WERI-Rb-1 (cell line): ENCODE measurements at regions not wholly inside any gene's neighbourhood (a gene's known extent, or its start where the extent isn't known, plus 50 kb on each side); places are given as distances from the start of the nearest gene placed in this dataset.

Experiments used
- DNase-seq: peaks from one replicate; pipeline ENCODE4 v3.0.0-alpha.2; 2020
- H3K27ac ChIP-seq: fragments of 250-450 bp; sonication (Bioruptor Pico); 2 replicates; pipeline ENCODE4 v1.5.1; 2020; ENCODE audit warnings: mild to moderate bottlenecking, moderate library complexity
- H3K27me3 ChIP-seq: fragments of 250-450 bp; sonication (Bioruptor Pico); 2 replicates; pipeline ENCODE4 v1.5.1; 2021; ENCODE audit warnings: mild to moderate bottlenecking, low read depth, moderate library complexity; ENCODE audit not compliant: insufficient read depth, severe bottlenecking
- H3K36me3 ChIP-seq: fragments of 250-450 bp; sonication (Bioruptor Pico); 2 replicates; pipeline ENCODE4 v1.5.1; 2020; ENCODE audit warnings: mild to moderate bottlenecking, moderate library complexity
- H3K4me3 ChIP-seq: 2 replicates; pipeline ENCODE4 v1.5.1; 2011; ENCODE audit warnings: low read depth, mild to moderate bottlenecking, control low read depth, low read length
- H3K9me3 ChIP-seq: fragments of 250-450 bp; sonication (Bioruptor Pico); 2 replicates; pipeline ENCODE4 v1.5.1; 2021; ENCODE audit warnings: mild to moderate bottlenecking, moderate library complexity; ENCODE audit not compliant: severe bottlenecking
- TF ChIP-seq, protein P1 (sequence below): IDR thresholded peaks from 2 replicates; pipeline ENCODE4 v1.5.1; 2011; ENCODE audit warnings: low read depth, mild to moderate bottlenecking, control low read depth, inconsistent platforms, low read length

DNA sequence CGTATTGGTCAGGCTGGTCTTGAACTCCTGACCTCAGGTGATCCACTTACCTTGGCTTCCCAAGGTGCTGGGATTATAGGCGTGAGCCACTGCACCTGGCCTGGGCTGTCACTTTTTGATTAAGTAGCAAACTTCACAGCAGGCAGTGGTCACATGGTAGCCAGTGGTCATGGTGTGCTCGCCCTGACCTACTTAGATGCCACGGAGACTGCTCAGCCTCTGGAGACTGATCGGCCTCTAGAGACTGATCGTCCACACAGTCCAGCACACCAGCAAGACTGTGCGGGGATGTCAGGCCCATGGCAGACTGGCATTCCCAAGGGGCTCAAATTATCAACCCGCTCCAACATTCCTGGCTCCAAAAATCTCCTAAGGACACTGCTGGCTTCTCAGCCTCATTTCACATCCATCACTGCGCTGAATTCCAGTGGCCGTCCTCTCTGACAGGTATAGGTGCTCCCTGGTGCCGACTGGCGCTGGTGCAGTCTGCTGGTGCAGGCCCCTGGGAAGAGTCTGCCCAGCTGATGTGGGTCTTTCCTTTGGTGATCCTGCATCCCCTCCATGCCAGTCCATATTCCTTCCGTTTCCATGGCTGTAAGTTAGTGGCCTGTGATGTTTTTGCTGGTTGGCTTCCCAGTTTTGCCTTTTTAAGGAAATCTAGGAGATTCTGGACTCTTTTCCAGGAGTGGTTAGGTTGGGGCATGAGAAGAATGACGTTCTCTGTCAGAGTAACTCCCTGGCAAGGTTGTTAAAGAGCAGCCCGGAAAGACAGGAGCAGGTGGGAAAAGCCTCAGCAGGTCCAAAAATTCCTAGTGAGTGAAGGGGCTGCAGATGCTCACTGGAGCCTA lies 374.5 kb upstream of the HS6ST1 start:
- H3K27ac ChIP-seq: no peak overlapping the region
- TF ChIP-seq, protein P1, sequence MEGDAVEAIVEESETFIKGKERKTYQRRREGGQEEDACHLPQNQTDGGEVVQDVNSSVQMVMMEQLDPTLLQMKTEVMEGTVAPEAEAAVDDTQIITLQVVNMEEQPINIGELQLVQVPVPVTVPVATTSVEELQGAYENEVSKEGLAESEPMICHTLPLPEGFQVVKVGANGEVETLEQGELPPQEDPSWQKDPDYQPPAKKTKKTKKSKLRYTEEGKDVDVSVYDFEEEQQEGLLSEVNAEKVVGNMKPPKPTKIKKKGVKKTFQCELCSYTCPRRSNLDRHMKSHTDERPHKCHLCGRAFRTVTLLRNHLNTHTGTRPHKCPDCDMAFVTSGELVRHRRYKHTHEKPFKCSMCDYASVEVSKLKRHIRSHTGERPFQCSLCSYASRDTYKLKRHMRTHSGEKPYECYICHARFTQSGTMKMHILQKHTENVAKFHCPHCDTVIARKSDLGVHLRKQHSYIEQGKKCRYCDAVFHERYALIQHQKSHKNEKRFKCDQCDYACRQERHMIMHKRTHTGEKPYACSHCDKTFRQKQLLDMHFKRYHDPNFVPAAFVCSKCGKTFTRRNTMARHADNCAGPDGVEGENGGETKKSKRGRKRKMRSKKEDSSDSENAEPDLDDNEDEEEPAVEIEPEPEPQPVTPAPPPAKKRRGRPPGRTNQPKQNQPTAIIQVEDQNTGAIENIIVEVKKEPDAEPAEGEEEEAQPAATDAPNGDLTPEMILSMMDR: no peak
- H3K27me3 ChIP-seq: no peaks in the 10 kb centered on the region
- no peaks in the 10 kb centered on the region for H3K36me3 ChIP-seq
- no peak for DNase-seq
- H3K9me3 ChIP-seq: no peaks in the 10 kb centered on the region
- H3K4me3 ChIP-seq: no peak overlapping the region

DNA sequence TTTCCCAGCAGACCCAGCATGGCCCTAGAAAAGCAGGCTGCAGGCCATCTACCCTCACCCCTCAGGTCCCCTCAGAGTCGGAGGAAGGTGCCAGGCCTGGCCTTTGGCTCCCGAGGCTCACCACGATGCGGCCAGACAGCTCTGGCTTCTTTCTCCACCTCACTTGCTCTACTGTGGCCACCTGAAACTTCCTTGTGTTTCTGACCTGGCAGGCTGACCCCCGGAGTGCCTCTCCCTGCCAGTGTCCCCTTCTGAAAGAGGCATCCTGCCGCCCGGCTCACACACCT lies 375.0 kb upstream of the HS6ST1 start:
- H3K27me3 ChIP-seq: no peaks in the 10 kb centered on the region
- no peak for DNase-seq
- no peak overlapping the region for H3K4me3 ChIP-seq

DNA sequence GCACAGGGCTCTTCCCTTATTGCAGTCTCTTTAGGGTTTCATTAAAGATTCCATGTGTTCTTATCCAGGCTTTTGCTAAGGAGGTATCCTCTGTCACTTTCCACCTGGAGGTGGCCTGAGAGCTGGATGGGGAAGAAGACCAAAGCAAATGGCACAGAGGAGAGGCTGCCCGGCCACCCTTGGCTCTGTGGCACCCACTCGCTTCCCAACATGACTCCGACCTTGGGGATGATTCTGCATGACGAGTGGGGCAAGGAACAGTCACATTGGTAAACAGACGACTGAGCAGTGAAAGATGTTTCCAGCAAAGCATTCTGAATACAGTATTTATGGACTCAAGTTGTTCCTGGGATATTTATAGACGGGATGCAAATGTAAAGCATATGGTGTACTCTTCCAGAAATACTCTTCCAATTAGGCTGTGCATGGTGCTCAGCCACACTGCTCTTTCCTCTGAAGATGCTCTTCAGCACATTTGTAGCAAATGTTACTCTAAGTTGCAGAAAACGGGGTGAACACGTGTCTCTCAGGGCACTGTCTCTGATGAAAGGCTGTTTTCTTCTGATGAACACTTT lies 377.1 kb upstream of the HS6ST1 start:
- Histone ChIP-seq H3K36me3 (no peaks in the 10 kb centered on the region), H3K4me3 (no peak overlapping the region), H3K27ac (no peak overlapping the region), H3K27me3 (no peaks in the 10 kb centered on the region), H3K9me3 (no peaks in the 10 kb centered on the region)
- DNase-seq: no peak
- TF ChIP-seq, protein P1: no peak

More for the DNA sequence above, 375.0 kb upstream of the HS6ST1 start:
- no peaks in the 10 kb centered on the region for H3K9me3 ChIP-seq
- no peaks in the 10 kb centered on the region for H3K36me3 ChIP-seq
- no peak overlapping the region for H3K27ac ChIP-seq
- TF ChIP-seq, protein P1: no peak

DNA sequence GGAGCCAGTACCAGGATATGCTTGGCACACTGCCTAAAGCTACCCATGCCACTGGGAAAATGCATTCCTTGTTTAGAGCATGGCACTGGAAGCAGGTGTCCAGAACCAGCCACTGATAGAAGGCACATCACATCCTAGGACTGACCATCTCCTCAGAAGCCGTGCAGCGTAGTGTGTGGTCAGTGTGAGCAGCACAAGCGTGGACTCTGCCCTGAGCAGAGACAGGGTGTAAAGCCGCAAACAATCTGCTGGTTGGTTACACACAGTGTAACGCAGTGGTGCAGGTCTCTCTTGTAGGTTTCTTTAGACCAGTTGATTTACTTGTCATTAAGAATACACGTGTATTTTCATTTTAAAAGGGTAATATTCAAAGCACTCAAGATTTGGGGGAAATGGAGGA lies 377.8 kb upstream of the HS6ST1 start:
- TF ChIP-seq, protein P1: no peak
- H3K4me3 ChIP-seq: no peak overlapping the region
- H3K27ac ChIP-seq: no peak overlapping the region
- no peaks in the 10 kb centered on the region for H3K36me3 ChIP-seq
- no peaks in the 10 kb centered on the region for H3K27me3 ChIP-seq
- DNase-seq: no peak
- no peaks in the 10 kb centered on the region for H3K9me3 ChIP-seq

DNA sequence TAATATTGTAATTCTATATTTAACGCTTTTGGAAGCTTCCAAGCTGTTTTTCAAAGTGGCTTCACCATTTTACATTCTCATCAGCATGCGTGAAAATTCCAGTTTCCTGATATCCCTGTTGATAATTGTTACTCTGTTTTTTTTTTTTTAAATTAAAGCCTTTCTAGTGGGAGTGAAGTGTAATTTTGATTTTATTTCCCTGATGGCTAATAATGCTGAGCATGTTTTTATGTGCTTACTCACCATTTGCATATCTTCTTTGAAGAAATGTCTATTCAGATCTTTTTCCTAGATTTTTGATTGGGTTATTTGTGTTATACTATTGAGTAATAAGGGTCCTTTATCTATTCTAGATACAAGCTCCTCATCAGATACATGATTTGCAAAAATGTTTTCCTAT lies 382.8 kb upstream of the HS6ST1 start:
- Histone ChIP-seq H3K27ac (no peak overlapping the region), H3K9me3 (no peaks in the 10 kb centered on the region), H3K4me3 (no peak overlapping the region), H3K27me3 (no peaks in the 10 kb centered on the region), H3K36me3 (no peaks in the 10 kb centered on the region)
- TF ChIP-seq, protein P1: no peak
- no peak for DNase-seq
